Retinal pigment epithelial cell (primary cell): ENCODE measurements at regions not wholly inside any gene's neighbourhood (a gene's known extent, or its start where the extent isn't known, plus 50 kb on each side); places are given as distances from the start of the nearest gene placed in this dataset.

ENCODE experiments used
- DNase-seq: peaks from one replicate; pipeline ENCODE4 v3.0.0-alpha.2; 2010; ENCODE audit warnings: low read depth
- H3K4me3 ChIP-seq: 2 replicates; pipeline ENCODE4 v1.5.1; 2011; ENCODE audit warnings: mild to moderate bottlenecking, low read length, control low read depth, moderate library complexity
- TF ChIP-seq, protein P1 (sequence below): conservative IDR thresholded peaks from 2 replicates; pipeline ENCODE4 v1.5.1; 2011; ENCODE audit warnings: low read depth, low read length, control low read depth, inconsistent platforms

DNA sequence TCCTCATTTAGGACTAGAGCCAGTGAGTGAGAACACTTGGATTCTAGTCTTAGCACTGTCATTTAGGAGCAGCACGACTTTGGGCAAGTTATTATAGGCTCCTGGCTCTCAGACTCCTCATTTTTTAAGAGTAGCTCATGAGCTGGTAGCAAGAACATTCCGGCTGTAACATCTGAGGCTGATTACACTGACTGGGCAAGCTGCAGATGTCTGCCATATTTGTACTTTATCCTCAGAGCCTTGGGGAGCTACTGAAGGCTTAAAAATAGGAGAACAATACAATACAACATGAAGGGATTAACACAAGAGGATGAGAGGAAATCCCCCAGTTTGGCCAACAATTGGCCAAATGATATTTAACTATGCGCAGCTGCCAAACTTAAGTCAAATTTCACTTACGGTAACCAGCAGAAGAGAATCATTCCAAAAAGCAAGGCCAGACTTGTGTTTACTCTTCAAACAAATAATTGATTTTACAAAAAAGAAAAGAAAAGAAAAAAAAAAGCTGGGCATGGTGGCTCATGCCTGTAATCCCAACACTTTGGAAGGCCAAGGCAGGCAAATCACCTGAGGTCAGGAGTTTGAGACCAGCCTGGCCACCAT, 113.1 kb upstream of the ARHGAP42 start:
- H3K4me3 ChIP-seq, result no peak overlapping the region
- no peak for DNase-seq
- TF ChIP-seq, protein P1, sequence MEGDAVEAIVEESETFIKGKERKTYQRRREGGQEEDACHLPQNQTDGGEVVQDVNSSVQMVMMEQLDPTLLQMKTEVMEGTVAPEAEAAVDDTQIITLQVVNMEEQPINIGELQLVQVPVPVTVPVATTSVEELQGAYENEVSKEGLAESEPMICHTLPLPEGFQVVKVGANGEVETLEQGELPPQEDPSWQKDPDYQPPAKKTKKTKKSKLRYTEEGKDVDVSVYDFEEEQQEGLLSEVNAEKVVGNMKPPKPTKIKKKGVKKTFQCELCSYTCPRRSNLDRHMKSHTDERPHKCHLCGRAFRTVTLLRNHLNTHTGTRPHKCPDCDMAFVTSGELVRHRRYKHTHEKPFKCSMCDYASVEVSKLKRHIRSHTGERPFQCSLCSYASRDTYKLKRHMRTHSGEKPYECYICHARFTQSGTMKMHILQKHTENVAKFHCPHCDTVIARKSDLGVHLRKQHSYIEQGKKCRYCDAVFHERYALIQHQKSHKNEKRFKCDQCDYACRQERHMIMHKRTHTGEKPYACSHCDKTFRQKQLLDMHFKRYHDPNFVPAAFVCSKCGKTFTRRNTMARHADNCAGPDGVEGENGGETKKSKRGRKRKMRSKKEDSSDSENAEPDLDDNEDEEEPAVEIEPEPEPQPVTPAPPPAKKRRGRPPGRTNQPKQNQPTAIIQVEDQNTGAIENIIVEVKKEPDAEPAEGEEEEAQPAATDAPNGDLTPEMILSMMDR, result no peak

DNA sequence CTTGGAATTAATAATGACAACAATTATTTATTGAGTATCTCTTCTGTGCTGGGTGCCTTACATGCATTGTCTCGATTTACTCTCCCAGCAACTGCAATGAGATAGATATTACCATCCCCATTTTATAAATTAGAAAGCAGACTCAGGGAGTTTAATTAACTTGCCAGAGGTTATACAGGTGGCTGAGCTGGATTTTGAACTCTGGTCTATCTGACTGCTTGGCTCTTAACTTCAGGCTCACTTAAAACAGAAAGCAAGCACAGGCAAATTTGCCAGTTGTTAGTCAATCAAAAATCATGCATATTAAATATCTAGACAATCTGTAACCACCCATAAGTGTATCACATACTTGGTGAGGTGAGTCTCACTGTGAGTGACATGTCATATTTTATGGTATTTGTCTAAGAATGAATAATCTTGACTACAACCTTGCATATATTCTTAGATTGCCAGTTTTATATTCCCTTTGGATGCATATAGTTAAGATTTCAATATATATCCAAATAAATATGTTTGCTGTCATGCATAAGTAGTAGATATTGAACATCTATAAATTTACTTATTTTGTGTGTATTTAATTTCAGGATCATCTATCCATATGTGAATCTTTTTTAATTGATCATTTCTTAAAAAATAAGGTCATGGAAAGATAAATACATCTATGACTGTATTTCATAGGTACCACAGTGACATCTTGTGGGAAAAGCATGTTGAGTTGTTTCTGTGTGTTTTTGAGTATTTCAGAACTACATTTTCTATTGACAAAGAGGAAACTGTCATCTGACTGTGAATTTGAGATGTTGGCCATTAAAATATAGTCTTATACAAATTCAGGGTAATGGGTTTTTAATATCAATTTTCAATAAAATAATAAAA, 112.0 kb upstream of the ARHGAP42 start:
- no peak for DNase-seq
- TF ChIP-seq, protein P1, result peak; percentile 44

DNA sequence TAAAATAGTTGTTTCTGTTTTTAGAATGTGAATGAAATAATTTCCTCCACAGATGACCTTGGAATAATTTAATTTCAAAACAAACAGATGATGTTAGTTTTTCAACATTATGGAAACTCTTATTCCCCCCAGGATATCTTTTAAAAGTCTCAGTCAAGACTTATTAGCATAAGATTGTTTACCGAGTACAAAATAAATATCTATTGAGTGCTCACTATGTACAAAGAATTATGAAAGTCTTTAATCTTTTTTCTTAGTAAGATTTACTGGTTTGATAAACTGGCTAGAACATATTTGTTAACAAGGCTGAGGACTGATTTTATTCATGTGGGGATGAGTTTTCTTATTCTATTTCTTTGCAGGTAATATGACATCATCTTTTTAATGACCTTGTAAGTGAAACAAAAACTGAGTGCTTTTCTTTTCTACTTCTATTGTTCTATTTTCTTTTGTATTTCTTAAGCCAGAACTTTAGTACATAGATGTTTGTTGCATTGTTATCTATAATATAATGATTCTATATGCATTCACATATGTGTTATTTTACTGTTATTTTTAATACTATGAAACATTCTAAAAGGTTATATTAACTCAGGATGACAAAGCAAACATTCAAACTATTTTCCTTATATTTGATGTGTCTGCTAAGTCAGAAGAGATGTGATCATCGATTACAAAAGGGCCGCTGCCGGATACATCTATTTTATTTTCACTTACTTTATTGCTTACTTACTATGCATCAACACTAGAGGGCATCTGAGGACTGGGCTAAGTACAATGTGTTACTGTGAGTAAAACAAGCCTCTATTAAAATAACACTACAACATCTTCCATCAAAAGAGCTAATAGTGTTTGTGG, 111.0 kb upstream of the ARHGAP42 start:
- no peak overlapping the region for H3K4me3 ChIP-seq

More for the DNA sequence above, 112.0 kb upstream of the ARHGAP42 start:
- H3K4me3 ChIP-seq, result no peak overlapping the region

DNA sequence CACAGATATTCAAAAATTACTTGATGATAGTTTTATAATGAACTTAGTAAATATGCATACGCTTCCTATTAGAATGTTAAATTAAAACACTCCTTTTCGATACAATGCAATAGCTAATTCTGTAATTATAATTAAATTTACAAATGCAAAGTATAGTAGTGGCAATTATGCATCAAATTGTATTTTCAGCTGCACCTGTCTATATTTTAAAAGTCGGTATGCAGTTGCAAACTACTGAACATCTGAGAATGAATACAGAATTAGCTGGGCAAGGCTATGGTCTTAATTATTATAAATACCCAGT, 110.4 kb upstream of the ARHGAP42 start:
- DNase-seq, result no peak
- H3K4me3 ChIP-seq, result no peak overlapping the region
- TF ChIP-seq, protein P1, result no peak

More for the DNA sequence above, 111.0 kb upstream of the ARHGAP42 start:
- TF ChIP-seq, protein P1, result peak; percentile 79
- DNase-seq, result no peak

DNA sequence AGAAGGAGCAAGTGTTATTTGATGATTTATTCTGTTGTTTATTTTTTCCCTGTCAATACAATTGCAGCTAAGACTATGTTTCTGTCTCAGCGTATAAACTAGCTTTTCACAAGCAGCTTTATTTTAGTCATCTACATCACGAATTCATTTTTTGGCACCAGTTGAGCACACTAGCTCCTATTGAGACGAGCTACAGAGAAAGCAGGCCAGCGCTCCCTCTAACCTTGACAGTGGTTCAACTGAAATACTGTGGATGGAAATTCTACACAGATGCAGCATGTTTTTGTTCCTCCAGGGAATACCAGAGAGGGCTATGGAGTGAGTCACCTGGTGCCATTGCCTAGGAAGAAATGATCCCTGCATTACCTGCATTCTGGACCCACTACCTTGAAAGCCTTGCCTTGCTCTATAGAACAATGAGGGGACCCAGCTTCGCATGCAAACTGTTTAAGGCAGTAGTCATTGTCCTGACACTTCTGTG, 108.2 kb upstream of the ARHGAP42 start:
- H3K4me3 ChIP-seq, result no peak overlapping the region
- TF ChIP-seq, protein P1, result no peak
- DNase-seq, result no peak

DNA sequence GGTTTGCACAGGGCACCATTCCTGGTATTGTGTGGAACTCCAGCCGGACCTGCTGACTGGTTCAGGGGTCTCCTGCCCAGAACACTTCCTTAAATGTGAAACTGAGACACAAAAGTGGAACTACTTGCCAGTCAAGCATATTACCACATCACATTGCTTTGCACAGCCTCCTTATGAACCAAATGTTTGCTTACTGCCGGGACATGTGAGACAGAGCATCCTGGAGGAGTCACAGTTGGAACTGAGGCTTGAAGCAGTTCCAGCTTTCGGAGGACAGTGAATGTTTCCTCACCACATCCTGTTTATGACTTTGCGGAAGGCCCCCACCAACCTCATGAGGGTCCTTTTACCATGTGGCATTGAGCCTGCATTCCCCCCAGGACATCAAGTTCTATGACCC, 105.8 kb upstream of the ARHGAP42 start:
- TF ChIP-seq, protein P1, result no peak
- H3K4me3 ChIP-seq, result no peak overlapping the region
- no peak for DNase-seq
